HCT116 (cell line): ENCODE measurements at regions not wholly inside any gene's neighbourhood (a gene's known extent, or its start where the extent isn't known, plus 50 kb on each side); places are given as distances from the start of the nearest gene placed in this dataset.

ENCODE experiments used
- ATAC-seq: fragments of 200-7000 bp; cut with Tn5 transposase; 2 replicates; pipeline ENCODE4 v1.9.1; 2020; ENCODE audit warnings: mild to moderate bottlenecking, moderate library complexity
- BruUV-seq: library from RNA; stranded (reverse); fragments of 400-500 nt; replicated peaks from 2 replicates; lab custom pipeline; 2021; lab: Mats Ljungman, UMichigan
- CTCF ChIA-PET: fragments of 300-600 bp; sonication (Branson Sonifier 250); formaldehyde crosslinking; loops from one replicate; lab custom pipeline; 2021; ENCODE audit warnings: antibody characterized with exemption; lab: Charles Lee
- POLR2A ChIA-PET: fragments of 300-600, 350-600 bp; sonication (Branson Sonifier 250); formaldehyde crosslinking; loops from one replicate; lab custom pipeline; 2021; ENCODE audit warnings: antibody characterized with exemption; lab: Charles Lee
- RAD21 ChIA-PET, 2 experiments: fragments of 300-600 bp; sonication (Branson Sonifier 250); formaldehyde crosslinking; loops; one replicate each; lab custom pipeline; 2023; ENCODE audit warnings: low total read pairs in 2 of 2; ENCODE audit not compliant: uncharacterized antibody in 2 of 2, unreplicated experiment in 2 of 2, low non-redundant PET in 1 of 2; lab: Charles Lee
- DNase-seq: peaks from one replicate; pipeline ENCODE4 v3.0.0-alpha.2; 2010; ENCODE audit warnings: low read depth, low spot score
- H2AFZ ChIP-seq: fragments of 200-600 bp; shearing (Covaris generic), sonication (generic); 2 replicates; pipeline ENCODE4 v1.6.1; 2017; ENCODE audit warnings: low read depth, mixed run types, mixed read lengths, antibody characterized with exemption, low read length; ENCODE audit not compliant: poor library complexity, severe bottlenecking
- H3K27ac ChIP-seq: 2 replicates; pipeline ENCODE4 v1.5.1; 2012; ENCODE audit warnings: low read depth, low read length
- H3K27me3 ChIP-seq: fragments of 200-600 bp; sonication (generic); 2 replicates; pipeline ENCODE4 v1.6.1; 2016; ENCODE audit warnings: mixed run types, low read length, mixed read lengths; ENCODE audit not compliant: insufficient read depth
- H3K36me3 ChIP-seq, 2 experiments: fragments of 200-500 bp in 1 of 2; fragments of 200-600 bp in 1 of 2; sonication (Bioruptor generic) in 1 of 2; sonication (generic) in 1 of 2; 2 replicates each; pipeline versions ENCODE4 v1.5.1 to v1.6.1; 2014 to 2016; ENCODE audit warnings: low read length in 2 of 2, inconsistent platforms in 1 of 2, mixed read lengths in 1 of 2, mixed run types in 1 of 2; ENCODE audit not compliant: insufficient read depth in 2 of 2, control insufficient read depth in 1 of 2
- H3K4me1 ChIP-seq, 2 experiments: fragments of 200-600 bp in 1 of 2; sonication (generic) in 1 of 2; 2 replicates each; pipeline versions ENCODE4 v1.5.1 to v1.6.1; 2012 to 2017; ENCODE audit warnings: low read length in 2 of 2, inconsistent platforms in 1 of 2, mild to moderate bottlenecking in 1 of 2, mixed read lengths in 1 of 2, mixed run types in 1 of 2, moderate library complexity in 1 of 2; ENCODE audit not compliant: insufficient read depth in 2 of 2, control insufficient read depth in 1 of 2
- H3K4me2 ChIP-seq: fragments of 200-600 bp; sonication (generic); 2 replicates; pipeline ENCODE4 v1.6.1; 2017; ENCODE audit warnings: mixed run types, low read length, mixed read lengths
- H3K4me3 ChIP-seq, 2 experiments: fragments of 200-600 bp in 1 of 2; sonication (generic) in 1 of 2; replicated peaks in 1 of 2; 2 replicates each; pipeline ENCODE4 v1.5.1; 2011 to 2016; ENCODE audit warnings: low read length in 2 of 2, control low read depth in 1 of 2, low read depth in 1 of 2, mild to moderate bottlenecking in 1 of 2, mixed read lengths in 1 of 2, mixed run types in 1 of 2
- H3K79me2 ChIP-seq: fragments of 200-600 bp; sonication (generic); 2 replicates; pipeline ENCODE4 v1.6.1; 2017; ENCODE audit warnings: mild to moderate bottlenecking, mixed run types, low read length, moderate library complexity, mixed read lengths; ENCODE audit not compliant: insufficient read depth
- H3K9ac ChIP-seq: fragments of 200-600 bp; sonication (generic); 2 replicates; pipeline ENCODE4 v1.6.1; 2016; ENCODE audit warnings: low read length, mixed read lengths
- H3K9me2 ChIP-seq: fragments of 200-600 bp; sonication (generic), shearing (Covaris generic); 2 replicates; pipeline ENCODE4 v1.6.1; 2017; ENCODE audit warnings: mixed run types, mild to moderate bottlenecking, moderate library complexity; ENCODE audit not compliant: insufficient read depth
- H3K9me3 ChIP-seq, 2 experiments: fragments of 200-500 bp in 1 of 2; fragments of 200-600 bp in 1 of 2; sonication (Bioruptor generic) in 1 of 2; sonication (generic) in 1 of 2; 2 replicates each; pipeline ENCODE4 v1.6.1; 2014 to 2017; ENCODE audit warnings: low read length in 2 of 2, mixed read lengths in 2 of 2, inconsistent platforms in 1 of 2, low read depth in 1 of 2, mild to moderate bottlenecking in 1 of 2, mixed run types in 1 of 2, moderate library complexity in 1 of 2; ENCODE audit not compliant: control insufficient read depth in 1 of 2, insufficient read depth in 1 of 2
- H4K20me1 ChIP-seq: fragments of 200-600 bp; sonication (generic), shearing (Covaris generic); 2 replicates; pipeline ENCODE4 v1.6.1; 2017; ENCODE audit warnings: mixed run types, mild to moderate bottlenecking, moderate library complexity; ENCODE audit not compliant: insufficient read depth
- CEBPB ChIP-seq: IDR thresholded peaks from 2 replicates; pipeline ENCODE4 v1.6.1; 2012; ENCODE audit warnings: low read depth
- EGR1 ChIP-seq: IDR thresholded peaks from 2 replicates; pipeline ENCODE4 v1.6.1; 2012; ENCODE audit warnings: low read depth
- ELF1 ChIP-seq: IDR thresholded peaks from 2 replicates; pipeline ENCODE4 v1.6.1; 2012; ENCODE audit warnings: low read depth, borderline replicate concordance
- EZH2 ChIP-seq: fragments of 200-600 bp; sonication (generic); IDR thresholded peaks from 2 replicates; pipeline ENCODE4 v1.6.1; 2017; ENCODE audit warnings: antibody characterized with exemption, mixed run types
- EZH2phosphoT487 ChIP-seq: fragments of 200-600 bp; IDR thresholded peaks from 2 replicates; pipeline ENCODE4 v1.6.1; 2018; ENCODE audit warnings: antibody characterized with exemption, borderline replicate concordance
- FOSL1 ChIP-seq: IDR thresholded peaks from 2 replicates; pipeline ENCODE4 v1.6.1; 2012; ENCODE audit warnings: low read depth
- JUND ChIP-seq: IDR thresholded peaks from 2 replicates; pipeline ENCODE4 v1.6.1; 2012
- POLR2AphosphoS5 ChIP-seq: IDR thresholded peaks from 2 replicates; pipeline ENCODE4 v1.6.1; 2011; ENCODE audit warnings: mild to moderate bottlenecking, low read depth, low read length, moderate library complexity
- SIN3A ChIP-seq: IDR thresholded peaks from 2 replicates; pipeline ENCODE4 v1.6.1; 2012; ENCODE audit warnings: low read depth
- SP1 ChIP-seq: IDR thresholded peaks from 2 replicates; pipeline ENCODE4 v1.6.1; 2012; ENCODE audit warnings: low read depth
- SRF ChIP-seq: IDR thresholded peaks from 2 replicates; pipeline ENCODE4 v1.6.1; 2012; ENCODE audit warnings: low read depth
- TCF7L2 ChIP-seq: IDR thresholded peaks from 2 replicates; pipeline ENCODE4 v1.7.0; 2011; ENCODE audit warnings: borderline replicate concordance, inconsistent platforms; ENCODE audit not compliant: insufficient read depth, insufficient read length; ENCODE audit errors: extremely low read depth
- YY1 ChIP-seq: IDR thresholded peaks from 2 replicates; pipeline ENCODE4 v1.6.1; 2011; ENCODE audit warnings: low read length, low read depth, moderate library complexity, mild to moderate bottlenecking; ENCODE audit not compliant: insufficient replicate concordance; ENCODE audit errors: extremely low read depth
- ZFX ChIP-seq: fragments of 450-650 bp; IDR thresholded peaks from 2 replicates; pipeline ENCODE4 v1.6.1; 2017
- ZNF274 ChIP-seq: fragments of 200-500 bp; sonication (Bioruptor generic); IDR thresholded peaks from 2 replicates; pipeline ENCODE4 v1.6.1; 2014; ENCODE audit warnings: mild to moderate bottlenecking, low read depth, low read length, inconsistent platforms
- intact Hi-C: fragments of 100-400 bp; cut with micrococcal nuclease; formaldehyde crosslinking; loops from 2 replicates; pipeline ENCODE4 v1.10.0; 2022
- TF ChIP-seq, protein P1 (sequence below): IDR thresholded peaks from 2 replicates; pipeline ENCODE4 v1.6.1; 2012; ENCODE audit warnings: low read depth
- TF ChIP-seq, protein P2 (sequence below): IDR thresholded peaks from 2 replicates; pipeline ENCODE4 v1.6.1; 2012
- TF ChIP-seq, protein P3 (sequence below), 3 experiments: fragments of 200-600 bp in 1 of 3; sonication (generic) in 1 of 3; IDR thresholded peaks in 2 of 3; conservative IDR thresholded peaks in 1 of 3; 2 replicates each; pipeline ENCODE4 v1.5.1; 2012 to 2017; ENCODE audit warnings: low read depth in 2 of 3, low read length in 2 of 3, antibody characterized with exemption in 1 of 3, borderline replicate concordance in 1 of 3, control low read depth in 1 of 3, mild to moderate bottlenecking in 1 of 3, mixed read lengths in 1 of 3, mixed run types in 1 of 3, moderate library complexity in 1 of 3; ENCODE audit not compliant: insufficient read depth in 1 of 3

DNA sequence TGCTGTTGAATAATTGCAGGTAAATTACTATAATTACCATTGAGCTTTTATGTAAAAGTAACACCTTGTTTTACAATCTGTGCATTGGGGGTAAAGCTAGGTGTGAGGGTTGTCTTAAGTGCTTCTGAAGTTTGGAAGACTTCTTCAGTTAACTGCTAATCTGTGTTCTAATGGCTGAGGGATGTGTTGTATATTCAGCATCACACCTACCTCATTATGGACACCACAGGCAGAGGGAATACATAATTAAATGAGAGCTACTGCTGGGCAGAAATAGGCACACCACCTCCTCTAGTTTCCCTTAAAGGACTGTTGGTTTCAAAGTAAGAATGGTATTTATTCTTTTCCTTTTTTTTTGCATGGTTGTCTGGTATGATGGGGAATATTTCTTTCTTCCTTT lies 502.3 kb upstream of the RGS6 start (continued):
- TF ChIP-seq, protein P1, sequence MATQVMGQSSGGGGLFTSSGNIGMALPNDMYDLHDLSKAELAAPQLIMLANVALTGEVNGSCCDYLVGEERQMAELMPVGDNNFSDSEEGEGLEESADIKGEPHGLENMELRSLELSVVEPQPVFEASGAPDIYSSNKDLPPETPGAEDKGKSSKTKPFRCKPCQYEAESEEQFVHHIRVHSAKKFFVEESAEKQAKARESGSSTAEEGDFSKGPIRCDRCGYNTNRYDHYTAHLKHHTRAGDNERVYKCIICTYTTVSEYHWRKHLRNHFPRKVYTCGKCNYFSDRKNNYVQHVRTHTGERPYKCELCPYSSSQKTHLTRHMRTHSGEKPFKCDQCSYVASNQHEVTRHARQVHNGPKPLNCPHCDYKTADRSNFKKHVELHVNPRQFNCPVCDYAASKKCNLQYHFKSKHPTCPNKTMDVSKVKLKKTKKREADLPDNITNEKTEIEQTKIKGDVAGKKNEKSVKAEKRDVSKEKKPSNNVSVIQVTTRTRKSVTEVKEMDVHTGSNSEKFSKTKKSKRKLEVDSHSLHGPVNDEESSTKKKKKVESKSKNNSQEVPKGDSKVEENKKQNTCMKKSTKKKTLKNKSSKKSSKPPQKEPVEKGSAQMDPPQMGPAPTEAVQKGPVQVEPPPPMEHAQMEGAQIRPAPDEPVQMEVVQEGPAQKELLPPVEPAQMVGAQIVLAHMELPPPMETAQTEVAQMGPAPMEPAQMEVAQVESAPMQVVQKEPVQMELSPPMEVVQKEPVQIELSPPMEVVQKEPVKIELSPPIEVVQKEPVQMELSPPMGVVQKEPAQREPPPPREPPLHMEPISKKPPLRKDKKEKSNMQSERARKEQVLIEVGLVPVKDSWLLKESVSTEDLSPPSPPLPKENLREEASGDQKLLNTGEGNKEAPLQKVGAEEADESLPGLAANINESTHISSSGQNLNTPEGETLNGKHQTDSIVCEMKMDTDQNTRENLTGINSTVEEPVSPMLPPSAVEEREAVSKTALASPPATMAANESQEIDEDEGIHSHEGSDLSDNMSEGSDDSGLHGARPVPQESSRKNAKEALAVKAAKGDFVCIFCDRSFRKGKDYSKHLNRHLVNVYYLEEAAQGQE, result no peak
- no peak for TF ChIP-seq EZH2
- TF ChIP-seq, protein P2, sequence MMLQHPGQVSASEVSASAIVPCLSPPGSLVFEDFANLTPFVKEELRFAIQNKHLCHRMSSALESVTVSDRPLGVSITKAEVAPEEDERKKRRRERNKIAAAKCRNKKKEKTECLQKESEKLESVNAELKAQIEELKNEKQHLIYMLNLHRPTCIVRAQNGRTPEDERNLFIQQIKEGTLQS, result no peak
- TF ChIP-seq EZH2phosphoT487, result no peak
- no peak for TF ChIP-seq TCF7L2
- TF ChIP-seq, protein P3, sequence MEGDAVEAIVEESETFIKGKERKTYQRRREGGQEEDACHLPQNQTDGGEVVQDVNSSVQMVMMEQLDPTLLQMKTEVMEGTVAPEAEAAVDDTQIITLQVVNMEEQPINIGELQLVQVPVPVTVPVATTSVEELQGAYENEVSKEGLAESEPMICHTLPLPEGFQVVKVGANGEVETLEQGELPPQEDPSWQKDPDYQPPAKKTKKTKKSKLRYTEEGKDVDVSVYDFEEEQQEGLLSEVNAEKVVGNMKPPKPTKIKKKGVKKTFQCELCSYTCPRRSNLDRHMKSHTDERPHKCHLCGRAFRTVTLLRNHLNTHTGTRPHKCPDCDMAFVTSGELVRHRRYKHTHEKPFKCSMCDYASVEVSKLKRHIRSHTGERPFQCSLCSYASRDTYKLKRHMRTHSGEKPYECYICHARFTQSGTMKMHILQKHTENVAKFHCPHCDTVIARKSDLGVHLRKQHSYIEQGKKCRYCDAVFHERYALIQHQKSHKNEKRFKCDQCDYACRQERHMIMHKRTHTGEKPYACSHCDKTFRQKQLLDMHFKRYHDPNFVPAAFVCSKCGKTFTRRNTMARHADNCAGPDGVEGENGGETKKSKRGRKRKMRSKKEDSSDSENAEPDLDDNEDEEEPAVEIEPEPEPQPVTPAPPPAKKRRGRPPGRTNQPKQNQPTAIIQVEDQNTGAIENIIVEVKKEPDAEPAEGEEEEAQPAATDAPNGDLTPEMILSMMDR (IDR thresholded peaks at IDR 0.05 in 2 of 3, conservative IDR thresholded peaks at IDR 0.05 in 1 of 3; ENCODE audit: borderline replicate concordance in 1 of 3, insufficient read depth in 1 of 3, low read depth in 2 of 3, low read length in 2 of 3), result no peak
- TF ChIP-seq POLR2AphosphoS5, result no peak
- TF ChIP-seq, all 23 proteins: peak for 0

DNA sequence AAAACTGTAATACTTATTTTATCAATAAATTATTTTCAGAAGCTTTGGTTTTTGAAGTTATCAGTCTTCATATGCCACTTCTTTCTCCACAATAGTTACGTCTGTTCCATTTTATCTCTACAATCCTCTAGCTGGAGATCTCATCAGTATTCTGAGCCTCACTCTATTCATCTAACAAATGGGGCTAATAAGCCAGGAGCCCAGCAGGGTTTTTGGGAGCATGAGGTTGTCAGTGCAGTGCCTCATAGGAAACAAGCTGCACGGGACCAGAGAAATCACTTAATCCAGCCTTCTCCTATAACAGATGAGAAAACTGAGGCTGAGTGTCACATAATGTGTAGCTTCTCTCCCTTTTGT lies 501.9 kb upstream of the RGS6 start:
- POLR2A ChIA-PET, result no interaction called here
- H4K20me1 ChIP-seq, result no peaks in the 10 kb centered on the region
- DNase-seq (no peak), ATAC-seq (no peak)
- peaks cover 0 to 5% of the 10 kb centered on the region in 2 experiments; a peak in 1 of 4 replicates for H3K9me3 ChIP-seq
- no peak overlapping the region for H3K4me2 ChIP-seq
- H2AFZ ChIP-seq, result no peak overlapping the region
- H3K36me3 ChIP-seq, result 0 out of 4 replicates have a peak, but pooled peaks cover 0 to 4% of the 10 kb centered on the region in 2 experiments
- peaks cover 3% of the 10 kb centered on the region for H3K79me2 ChIP-seq
- no TSS peak for BruUV-seq
- no peak overlapping the region for H3K27ac ChIP-seq
- intact Hi-C loops, result no loop called here
- H3K9ac ChIP-seq, result no peak overlapping the region
- CTCF ChIA-PET, result interaction anchor here (0.7 kb wide), 1 partner anchor 26 kb away, joined by 3 read pairs; no protein-coding TSS in a partner anchor
- no peaks in the 10 kb centered on the region for H3K27me3 ChIP-seq
- H3K4me1 ChIP-seq, result no peaks in the 10 kb centered on the region
- RAD21 ChIA-PET, result no interaction called here
- H3K4me3 ChIP-seq, result no peak overlapping the region
- no peaks in the 10 kb centered on the region for H3K9me2 ChIP-seq
- TF ChIP-seq ELF1, result no peak
- TF ChIP-seq YY1, result no peak
- no peak for TF ChIP-seq EZH2phosphoT487
- TF ChIP-seq SRF, result no peak
- no peak for TF ChIP-seq ZNF274
- TF ChIP-seq SP1, result no peak
- no peak for TF ChIP-seq SIN3A
- no peak for TF ChIP-seq ZFX
- TF ChIP-seq EGR1, result no peak
- TF ChIP-seq FOSL1, result no peak
- TF ChIP-seq, protein P1, result no peak
- no peak for TF ChIP-seq JUND
- no peak for TF ChIP-seq CEBPB
